HG03457 (cell line): ENCODE measurements at regions not wholly inside any gene's neighbourhood (a gene's known extent, or its start where the extent isn't known, plus 50 kb on each side); places are given as distances from the start of the nearest gene placed in this dataset.

ENCODE experiments used
- ATAC-seq: cut with Tn5 transposase; IDR thresholded peaks from one replicate; pipeline ENCODE4 v1.9.1; 2021; ENCODE audit warnings: moderate number of reproducible peaks; ENCODE audit not compliant: unreplicated experiment

DNA sequence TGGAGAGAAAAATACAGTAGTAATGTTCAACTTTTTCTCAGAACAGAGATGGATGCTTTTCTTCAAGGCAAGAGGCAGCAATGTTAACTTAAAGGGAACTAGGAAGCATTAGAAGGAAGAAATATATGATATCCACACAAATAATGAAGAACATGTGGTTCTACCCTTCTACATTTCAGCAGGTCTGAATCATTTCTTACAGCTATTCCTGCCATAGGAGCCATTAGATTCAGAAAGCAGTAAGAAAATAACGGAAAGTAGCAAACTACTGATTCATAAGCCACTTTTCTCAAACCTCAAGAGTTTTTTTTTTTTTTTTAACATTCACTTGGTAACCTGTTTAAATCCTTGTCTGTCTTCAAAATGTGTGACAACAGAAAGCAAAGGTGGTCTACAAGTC, 1251.6 kb upstream of the AGA start:
- no peak for ATAC-seq

DNA sequence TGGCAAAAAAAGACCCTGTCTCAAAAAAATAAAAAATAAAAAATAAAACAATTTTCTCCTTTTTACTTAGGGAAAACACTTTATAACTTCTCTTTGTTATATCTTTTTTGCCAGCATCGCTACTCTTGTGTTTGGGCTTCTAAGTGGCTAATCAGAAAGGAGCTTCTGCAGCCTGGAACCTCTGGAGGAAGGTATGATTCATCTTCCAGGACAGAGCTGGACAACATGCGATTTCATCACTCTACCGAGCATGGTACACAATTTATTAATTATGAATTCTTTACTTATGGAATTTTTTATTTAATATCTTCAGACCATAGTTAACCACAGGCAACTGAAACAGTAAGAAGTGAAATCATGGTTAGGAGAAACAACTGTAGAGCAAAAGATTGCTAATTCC, 1254.3 kb upstream of the AGA start:
- ATAC-seq: no peak

DNA sequence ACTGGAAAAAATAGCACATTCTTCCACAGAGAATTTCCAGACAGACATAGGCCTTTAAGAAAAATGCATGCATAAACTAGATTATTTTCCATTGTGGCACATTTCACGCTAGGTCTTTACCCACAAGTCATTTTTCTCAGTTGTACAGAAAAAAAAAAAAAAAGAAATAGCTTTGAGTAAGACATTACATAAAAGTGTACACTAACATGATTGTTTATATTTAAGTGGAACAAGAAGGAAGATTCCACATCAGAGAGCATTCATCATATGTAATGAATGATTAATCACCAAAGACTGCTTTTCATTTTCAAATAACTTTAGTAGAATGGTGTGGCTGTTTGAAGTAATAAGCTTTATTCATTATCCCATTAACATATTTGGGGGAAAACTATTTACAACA, 1270.2 kb upstream of the AGA start:
- no peak for ATAC-seq

DNA sequence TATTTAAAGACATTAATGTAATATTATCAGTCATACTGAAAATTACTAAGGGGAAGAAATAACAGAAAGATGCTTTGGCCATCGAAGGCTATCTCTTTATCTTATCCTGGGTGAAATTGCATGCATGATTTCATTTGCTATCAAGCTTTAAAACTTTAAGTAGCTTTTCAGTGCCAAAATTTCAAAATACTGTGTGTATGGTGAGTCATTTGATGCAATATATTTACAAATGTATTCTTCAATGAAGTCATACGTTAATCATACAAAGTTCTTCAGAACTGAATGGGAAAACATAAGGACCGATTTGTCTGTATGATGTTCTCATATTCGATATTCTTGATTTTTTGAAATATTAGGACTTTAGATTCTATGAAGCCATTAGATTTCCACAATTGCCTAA, 1295.8 kb upstream of the AGA start:
- no peak for ATAC-seq

DNA sequence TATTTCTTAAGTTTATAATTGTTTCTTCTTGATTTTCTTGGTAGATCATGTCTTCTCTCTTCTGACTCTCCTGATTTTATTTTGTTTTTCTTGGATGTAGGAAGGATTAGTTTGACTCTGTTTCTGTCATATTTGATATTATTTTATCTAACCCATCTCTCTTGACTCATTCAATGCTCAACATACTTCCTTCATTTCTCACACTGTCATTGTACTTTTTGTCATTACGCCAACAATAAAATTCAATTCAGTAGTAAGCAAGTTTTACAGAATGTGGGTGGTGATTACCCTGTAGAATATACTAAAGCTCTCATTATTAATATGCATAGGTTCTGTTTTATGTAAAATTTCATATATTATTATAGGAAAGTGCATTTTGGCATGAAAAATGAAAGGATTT, 1303.0 kb upstream of the AGA start:
- ATAC-seq: no peak

DNA sequence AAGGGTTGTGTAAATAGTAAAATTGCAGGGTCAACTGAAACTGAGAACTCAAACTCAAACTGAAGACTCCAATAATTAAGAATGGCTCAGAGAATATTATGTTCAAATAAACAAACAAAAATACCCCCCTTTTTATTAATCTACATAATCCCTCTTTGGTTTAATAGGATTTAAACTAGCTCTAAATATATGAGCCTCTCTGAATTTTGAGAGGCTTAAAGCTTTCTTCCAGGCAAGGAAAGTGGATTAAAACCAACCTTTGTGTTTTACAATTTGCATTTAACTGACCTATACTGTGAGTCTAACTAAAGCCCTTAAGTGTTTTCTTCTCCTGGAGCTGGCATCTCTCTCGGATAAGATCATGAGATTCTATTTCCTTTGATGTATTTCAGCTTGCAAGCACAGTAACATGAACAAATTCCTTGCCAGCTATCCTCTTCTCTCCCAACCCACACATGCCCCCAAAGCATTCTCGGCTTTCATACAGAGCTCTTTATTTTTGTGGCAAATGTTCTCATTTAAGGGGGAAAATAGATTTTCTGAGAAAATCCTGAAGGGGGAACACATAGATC, 1310.8 kb upstream of the AGA start:
- ATAC-seq: no peak

DNA sequence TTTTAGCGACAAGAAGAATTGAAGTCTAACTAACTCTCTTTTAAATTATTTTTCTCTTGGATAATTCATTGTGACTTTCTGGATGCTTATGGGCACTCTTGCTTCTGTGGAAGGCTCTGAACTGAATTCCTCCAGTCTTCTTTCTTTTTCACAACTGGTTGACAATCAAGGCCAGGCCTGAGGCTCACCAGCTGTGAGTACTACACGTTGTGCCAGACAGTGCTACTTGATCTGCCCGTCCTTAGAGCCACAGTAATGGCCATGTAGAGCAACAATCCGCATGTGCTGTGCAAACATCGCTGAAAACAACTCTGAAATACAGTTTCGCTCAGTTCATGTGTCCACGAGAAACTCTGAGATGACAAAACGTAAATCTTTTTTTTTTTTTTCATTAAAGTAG, 1336.3 kb upstream of the AGA start:
- no peak for ATAC-seq

DNA sequence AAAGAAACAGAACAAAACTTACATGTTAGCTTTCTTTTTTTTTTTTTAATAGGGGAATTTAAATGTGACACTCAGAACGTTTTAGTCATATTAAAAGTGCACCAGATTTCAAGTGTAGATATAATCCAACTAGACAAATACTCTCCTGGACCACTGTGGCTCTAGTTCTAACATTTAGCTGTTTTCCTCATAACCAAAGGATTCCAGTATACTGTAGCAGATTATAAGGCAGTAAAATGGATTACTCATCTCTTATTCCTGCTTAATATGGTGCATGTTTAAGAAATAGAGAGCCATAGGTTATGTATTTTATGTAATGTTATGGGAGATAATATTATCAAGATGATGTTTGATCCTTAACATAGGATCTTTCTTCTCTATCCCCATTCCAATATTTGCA, 1339.5 kb upstream of the AGA start:
- no peak for ATAC-seq

DNA sequence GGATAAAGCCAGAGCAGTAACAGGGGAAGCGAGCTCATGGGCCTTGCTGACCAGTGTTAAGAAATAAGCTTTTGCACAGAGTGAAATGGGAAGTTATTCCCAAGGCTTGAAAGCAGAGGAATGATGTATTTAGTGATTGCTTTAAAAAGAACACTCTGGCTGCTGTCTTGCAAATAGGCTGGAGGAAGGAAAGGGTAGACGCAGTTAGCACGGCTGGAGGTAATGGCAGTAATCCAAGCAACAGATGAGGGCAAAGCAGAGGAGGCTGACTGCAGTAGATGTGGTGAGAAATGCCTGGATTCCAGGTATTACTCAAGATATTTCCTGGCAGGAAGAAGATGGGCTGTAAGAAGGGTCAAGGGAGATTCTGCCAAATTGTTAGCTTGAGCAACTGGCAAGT, 1342.3 kb upstream of the AGA start:
- ATAC-seq: no peak

DNA sequence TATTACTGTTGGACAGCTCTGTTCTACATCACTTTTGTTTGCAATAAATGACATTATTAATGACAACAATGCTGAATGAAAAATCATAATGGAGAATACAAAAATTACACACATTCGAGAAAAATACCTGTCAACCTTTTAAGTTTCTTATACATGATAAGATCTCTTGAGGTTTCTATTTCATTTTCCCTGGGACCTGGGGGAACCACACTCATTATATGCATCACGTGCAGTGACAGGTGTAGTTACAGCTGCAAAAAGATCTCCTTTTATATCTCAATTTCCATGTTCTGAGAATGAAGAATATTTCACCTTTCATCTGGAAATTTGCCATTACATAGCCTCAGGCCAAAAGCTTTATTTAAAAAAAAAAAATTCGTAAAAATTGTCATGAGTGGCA, 1347.0 kb upstream of the AGA start:
- no peak for ATAC-seq

DNA sequence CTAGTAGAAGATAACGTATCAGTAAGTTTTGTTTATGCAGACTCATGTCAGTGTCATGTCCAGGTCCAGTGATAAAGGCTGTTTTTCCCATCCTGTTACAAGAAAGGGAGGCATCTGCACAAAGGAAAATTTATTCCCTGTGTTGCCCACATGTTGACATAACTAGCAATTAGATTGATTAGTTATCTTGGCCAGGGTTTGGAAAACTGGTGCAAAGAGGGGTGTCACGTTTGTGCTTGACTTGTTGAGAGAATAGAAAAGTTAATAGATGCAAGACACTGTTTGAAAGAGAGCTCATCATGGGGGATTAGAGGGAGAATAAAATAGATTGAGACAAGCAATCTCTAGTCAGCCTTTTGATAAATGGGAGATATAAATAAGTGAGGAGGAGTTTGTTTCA, 1357.0 kb upstream of the AGA start:
- no peak for ATAC-seq

DNA sequence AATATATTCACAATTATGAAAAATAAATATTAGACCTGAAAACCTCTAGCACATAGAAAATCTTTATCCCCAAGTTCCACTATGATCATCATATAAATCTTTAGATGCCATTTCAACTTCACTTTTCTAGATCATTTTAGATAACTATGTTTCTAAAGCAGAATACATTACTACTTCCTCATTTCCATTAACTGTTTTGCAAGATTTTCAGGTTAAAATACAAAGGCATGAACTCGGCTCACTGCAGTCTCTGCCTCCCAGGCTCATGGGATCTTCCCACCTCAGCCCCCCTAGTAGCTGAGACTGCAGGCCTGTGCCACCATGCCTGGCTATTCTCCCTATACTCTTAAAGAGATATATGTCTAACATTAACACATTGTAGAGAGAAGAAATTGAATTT, 1365.9 kb upstream of the AGA start:
- ATAC-seq: no peak

DNA sequence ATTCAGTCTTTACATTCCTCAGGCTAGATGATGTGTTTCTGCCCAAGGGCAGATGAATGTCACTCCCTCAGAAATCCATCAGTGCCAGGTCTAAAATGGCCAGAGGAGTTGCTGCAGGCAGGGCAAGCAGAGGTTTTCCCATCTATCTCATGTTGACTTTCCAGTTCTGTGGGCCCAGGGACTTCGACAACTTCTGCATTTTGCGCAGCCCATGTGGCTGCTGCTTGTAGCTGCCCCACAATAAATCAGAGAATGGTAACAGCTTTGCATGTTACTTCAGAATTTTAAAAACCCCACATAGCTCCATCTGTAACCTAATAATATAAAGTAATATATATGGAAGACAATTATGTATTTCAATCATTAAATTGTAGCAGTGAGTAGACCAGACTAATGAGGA, 1367.7 kb upstream of the AGA start:
- no peak for ATAC-seq

DNA sequence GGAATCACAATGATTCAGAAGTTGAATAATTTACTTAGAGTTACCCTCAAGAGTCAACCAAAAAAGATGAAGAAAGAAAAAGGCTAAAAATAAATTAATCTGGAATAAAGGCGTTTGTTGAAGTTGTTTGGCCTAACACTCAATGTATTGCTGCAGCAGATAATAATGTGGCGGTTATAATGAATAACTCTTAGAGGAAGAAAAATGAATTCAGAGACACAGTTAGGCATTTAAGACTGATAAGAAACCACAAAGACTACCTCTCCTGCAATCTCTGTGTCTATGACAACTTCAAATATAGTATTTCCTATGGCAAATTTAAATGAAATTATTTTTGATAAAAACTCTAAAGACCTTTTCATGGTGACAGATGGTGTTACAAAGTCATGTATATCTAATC, 1369.1 kb upstream of the AGA start:
- no peak for ATAC-seq

DNA sequence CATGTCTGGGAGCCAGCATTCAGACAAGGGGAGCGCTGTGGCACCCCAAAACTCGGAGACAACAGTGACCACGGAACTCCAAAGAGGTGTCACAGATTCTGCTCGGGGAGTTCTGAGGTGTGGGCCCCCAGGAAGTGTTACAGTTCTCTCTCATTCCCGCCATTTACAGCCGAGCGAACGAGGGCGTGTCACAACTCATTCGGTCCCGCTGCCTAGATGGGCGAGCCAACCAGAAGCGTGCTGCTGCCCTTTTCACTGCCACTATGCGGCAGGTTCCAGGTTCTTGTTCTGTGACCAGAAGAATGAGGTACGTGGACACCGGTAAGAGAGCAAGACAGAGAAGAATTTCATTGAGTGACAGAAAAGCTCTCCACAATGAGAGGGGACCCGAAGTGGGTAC, 1370.6 kb upstream of the AGA start:
- ATAC-seq: no peak

DNA sequence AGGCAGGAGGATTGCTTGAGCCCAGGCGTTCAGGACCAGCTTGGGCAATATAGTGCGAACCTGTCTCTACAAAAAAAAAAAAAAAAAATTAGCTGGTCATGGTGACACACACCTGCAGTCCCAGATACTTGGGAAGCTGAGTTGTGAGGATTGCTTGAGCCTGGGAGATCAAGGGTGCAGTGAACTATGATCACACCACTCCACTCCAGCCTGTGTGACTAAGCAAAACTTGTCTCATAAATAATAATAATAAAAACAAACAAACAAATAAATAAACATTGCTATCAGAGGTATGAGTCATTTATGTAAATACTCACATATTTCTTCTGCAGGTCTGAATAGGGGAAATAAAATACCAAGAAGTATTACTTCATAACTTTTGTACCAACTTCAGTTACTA, 1372.7 kb upstream of the AGA start:
- no peak for ATAC-seq

DNA sequence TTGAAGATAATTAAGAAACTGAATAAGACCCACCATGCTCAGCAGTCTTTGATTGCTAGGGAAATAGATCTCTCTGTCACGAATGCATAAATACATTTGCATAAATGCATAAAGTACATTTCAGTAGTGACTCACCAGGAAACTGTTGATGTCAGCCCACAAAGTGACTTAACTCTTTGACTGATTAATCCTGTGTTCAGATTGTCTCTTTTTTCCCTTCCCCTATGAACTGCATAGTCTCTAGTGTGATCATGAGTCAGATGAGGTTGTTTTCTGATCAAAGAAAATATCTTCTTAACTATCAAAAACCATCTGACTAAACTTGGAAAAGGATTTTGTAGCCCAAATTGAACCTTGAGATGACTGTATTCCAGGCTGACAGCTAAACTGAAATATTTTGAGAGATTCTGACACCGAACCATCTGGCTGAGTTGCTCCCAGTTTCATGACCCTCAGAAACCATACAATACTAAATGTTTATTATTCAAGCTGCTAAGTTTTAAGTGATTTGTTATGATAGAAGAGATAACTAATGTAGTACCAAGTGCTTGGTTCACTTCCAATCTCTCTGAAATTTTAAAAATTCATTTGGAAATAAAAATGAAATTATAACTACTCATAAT, 1381.5 kb upstream of the AGA start:
- ATAC-seq: no peak

DNA sequence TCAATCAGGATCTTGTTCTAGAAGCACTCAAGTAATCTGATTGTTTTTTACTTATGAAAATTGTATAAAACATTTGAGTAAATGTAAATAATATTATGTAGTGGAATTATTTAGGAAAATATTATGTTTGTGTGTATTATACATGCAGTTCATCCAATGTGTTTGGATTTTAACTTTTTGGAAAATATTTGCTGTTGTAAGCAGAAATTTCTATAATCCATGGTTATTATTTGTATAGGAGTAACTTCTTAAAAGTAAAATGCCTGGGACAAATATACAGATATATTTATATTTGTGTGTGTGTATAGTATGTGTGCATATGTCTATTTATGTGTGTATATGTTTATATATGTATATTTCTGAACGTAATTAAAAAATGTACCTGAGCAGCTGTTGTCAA, 1394.6 kb upstream of the AGA start:
- no peak for ATAC-seq

DNA sequence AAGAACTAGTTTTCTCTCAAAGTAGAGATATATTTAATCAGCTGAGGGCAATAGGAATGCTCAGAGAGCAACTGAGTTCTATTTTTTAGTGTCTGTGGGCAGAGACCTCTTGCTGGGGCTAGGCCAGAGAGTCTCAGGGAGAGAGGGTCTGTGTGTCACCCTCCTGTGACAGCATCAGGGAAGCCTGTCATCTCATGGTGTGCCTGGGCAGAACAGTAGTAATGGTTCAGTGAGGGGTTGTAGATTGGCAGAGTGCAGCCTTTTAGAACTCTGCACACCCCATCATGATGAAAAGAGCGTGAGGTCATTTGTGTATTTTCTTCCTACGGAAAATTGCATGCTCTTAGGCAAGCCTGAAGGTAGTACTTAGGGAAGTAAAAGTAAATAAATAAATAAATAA, 1396.5 kb upstream of the AGA start:
- no peak for ATAC-seq

DNA sequence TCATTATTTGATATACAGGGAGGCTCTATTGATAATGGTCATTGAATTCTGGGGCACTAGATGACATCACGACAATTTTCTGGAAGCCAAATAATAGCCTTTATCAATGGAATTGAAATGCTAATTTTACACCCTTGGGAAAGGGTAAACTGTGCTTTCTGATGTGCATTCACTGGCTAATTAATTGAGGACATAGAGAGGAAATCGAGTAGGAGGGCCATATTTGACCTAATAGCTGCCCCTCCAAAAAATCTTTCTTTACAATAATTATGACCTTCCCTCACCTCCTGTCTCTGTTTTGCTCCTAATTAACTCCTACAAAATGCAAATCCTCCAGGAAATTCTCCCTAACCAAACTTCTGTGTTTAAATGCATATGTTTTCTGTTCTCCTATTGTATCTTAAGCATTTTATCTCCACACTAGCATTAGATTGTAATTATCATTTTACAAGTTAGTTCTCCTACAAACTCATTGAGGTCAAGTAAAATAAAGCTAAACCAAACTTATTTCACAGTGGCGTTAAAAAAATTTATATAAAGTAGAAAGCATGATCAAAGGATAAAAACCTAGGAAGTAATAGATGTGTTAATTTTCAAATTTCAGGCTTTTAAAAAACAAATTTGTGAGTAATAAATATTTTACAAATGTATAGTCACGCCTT, 1414.0 kb upstream of the AGA start:
- no peak for ATAC-seq

DNA sequence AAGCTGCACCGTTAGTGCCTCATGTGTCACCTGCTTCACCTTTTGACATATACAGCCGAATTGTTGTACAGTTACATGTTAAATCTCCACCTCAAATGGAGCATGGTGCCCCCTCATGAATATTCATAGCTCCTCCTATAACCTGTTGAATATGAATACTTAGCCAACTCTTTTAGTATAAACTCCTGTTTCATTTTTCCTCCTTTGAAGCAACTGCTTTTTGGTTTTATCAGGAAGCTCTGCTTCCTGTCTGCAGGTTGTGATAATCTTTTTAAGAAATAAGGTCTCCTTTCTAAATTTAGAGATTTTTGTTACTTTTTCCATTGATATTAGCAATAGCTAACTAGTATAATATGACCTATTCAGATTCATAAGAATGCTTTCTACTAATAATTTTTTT, 1429.2 kb upstream of the AGA start:
- ATAC-seq: no peak

DNA sequence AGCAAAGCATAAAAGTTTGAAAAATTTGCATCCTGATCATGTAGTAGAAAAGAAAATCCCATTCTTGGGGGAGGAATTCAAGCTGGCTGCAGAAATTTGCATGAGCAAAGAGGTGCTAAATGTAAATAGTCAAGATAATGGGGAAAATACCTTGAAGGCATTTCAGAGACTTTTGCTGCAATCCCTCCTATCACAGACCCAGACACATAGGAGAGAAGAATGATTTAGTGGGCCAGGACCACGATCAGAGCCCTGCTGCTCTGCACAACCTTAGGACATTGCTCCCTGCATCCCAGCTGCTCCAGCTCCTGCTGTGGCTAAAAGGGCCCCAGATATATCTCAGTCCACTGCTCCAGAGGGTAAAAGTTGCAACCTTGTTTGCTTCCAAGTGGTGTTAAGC, 1439.7 kb upstream of the AGA start:
- no peak for ATAC-seq

DNA sequence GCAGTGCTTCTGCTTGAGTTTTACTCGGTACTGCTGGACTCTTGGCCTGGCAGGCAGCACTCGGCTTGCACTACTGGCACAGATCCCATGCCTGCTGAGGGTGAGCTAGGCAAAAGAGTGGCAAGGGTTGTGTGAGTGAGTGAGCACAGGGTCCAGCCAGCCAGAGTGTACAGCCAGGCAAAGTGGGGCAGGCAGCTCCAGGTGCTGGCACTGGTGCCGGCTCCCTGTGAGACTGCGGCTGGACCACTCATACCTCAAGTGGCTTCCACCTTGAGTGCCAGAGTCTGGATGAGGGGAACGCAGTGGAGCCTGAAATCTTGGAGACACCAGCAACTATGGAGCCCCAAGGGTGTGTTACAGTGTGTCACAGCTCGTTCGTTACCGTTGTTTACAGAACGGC, 1451.9 kb upstream of the AGA start:
- ATAC-seq: no peak
